Adrenal gland (tissue), 9 donors: ENCODE measurements at regions not wholly inside any gene's neighbourhood (a gene's known extent, or its start where the extent isn't known, plus 50 kb on each side); places are given as distances from the start of the nearest gene placed in this dataset.
"Not testable (repeated sequence)": the region's sequence is repeated elsewhere in the genome, so short reads cannot be mapped to it uniquely, and the experiment has no call there.

Source experiments
- DNase-seq, 7 donors: peaks; one replicate each; pipeline ENCODE4 v3.0.0-alpha.2; 2019 to 2020
- H3K27ac ChIP-seq, 5 donors: fragments of 200-600 bp; sonication (generic) in 4 of 5; 1 replicate in 3 of 5; 2 replicates in 2 of 5; pipeline versions ENCODE4 v1.5.1 to v1.8.0; 2016 to 2020; ENCODE audit warnings: mild to moderate bottlenecking in 1 of 5
- H3K27me3 ChIP-seq: fragments of 200-600 bp; 2 replicates; pipeline ENCODE4 v1.8.0; 2021
- H3K36me3 ChIP-seq, 2 donors: fragments of 200-600 bp; replicated peaks in 1 of 2; 1 replicate in 1 of 2; 2 replicates in 1 of 2; pipeline versions ENCODE4 v1.5.1 to v1.8.0; 2018 to 2022
- H3K4me1 ChIP-seq, 2 donors: fragments of 200-600 bp; replicated peaks in 1 of 2; 1 replicate in 1 of 2; 2 replicates in 1 of 2; pipeline versions ENCODE4 v1.5.1 to v1.8.0; 2018 to 2021
- H3K4me3 ChIP-seq, 4 donors: fragments of 200-600 bp; sonication (generic) in 3 of 4; one replicate each; pipeline ENCODE4 v1.5.1; 2016 to 2018
- H3K9me3 ChIP-seq, 3 donors: fragments of 200-600 bp; sonication (generic) in 1 of 3; replicated peaks in 1 of 3; 1 replicate in 2 of 3; 2 replicates in 1 of 3; pipeline versions ENCODE4 v1.5.1 to v1.8.0; 2016 to 2021
- CTCF ChIP-seq, 6 experiments: fragments of 450-650 bp in 4 of 6; fragments of 200-600 bp in 2 of 6; sonication (generic) in 1 of 6; IDR thresholded peaks; 1 replicate in 5 of 6; 2 replicates in 1 of 6; pipeline versions ENCODE4 v1.5.1 to v1.8.0; 2016 to 2021; ENCODE audit warnings: antibody characterized with exemption in 6 of 6, mild to moderate bottlenecking in 2 of 6, moderate library complexity in 1 of 6
- POLR2A ChIP-seq, 2 donors: fragments of 450-650 bp; IDR thresholded peaks; one replicate each; pipeline ENCODE4 v1.6.1; 2017; ENCODE audit warnings: antibody characterized with exemption in 2 of 2, mild to moderate bottlenecking in 2 of 2, moderate library complexity in 1 of 2
- WGBS, 4 donors: extraction: QIAGEN DNeasy Blood & Tissue Kit in 2 of 4; methylation state at CpG; one replicate each; pipeline versions ENCODE4 v1.1.5 to v1.1.7; 2013 to 2017; 5-methylcytosine and 5-hydroxymethylcytosine counted together
- intact Hi-C, 2 donors: fragments of 100-400 bp; cut with DNase I; formaldehyde crosslinking; loops; one replicate each; pipeline versions ENCODE4 v1.14.1 to v1.15.0; 2022 to 2023
- donor health status: healthy with polysubstance abuse.
- donor health status: Bipolar disorder and iron deficiency.
- donor health status: DM: yes; HTN: yes; CAD: no.
- donor health status: DM: no; HTN: no; CAD: no.
- donor health status: DM: no; HTN: no; CAD: no.

GRCh38 chr2:67329951-67330350, 67.2 kb upstream of the ETAA1 start:
- Histone ChIP-seq H3K4me3 (no peak overlapping the region), H3K27me3 (no peaks in the 10 kb centered on the region), H3K27ac (no peak overlapping the region), H3K4me1 (no peaks in the 10 kb centered on the region), H3K36me3 (no peaks in the 10 kb centered on the region), H3K9me3 (no peaks in the 10 kb centered on the region)
- no peak for DNase-seq
- TF ChIP-seq CTCF (IDR thresholded peaks at IDR 0.05) (no peak), POLR2A (IDR thresholded peaks at IDR 0.05) (no peak)
- intact Hi-C loops, result loop anchor here in 1 of 2 donors (10.0 kb wide), 1 partner anchor 515 kb away; no protein-coding TSS in a partner anchor

GRCh38 chr2:67331419-67332086, 65.6 kb upstream of the ETAA1 start:
- intact Hi-C loops, H3K36me3 ChIP-seq, H3K27ac ChIP-seq, H3K4me3 ChIP-seq, H3K4me1 ChIP-seq, H3K9me3 ChIP-seq, DNase-seq, H3K27me3 ChIP-seq: not testable (repeated sequence)
- WGBS, 4 donors, result 89 to 96% (median 93%) methylated on average over 9 of the region's 9 CpGs

- H3K4me1 ChIP-seq, result no peaks in the 10 kb centered on the region
- DNase-seq, result no peak
- H3K9me3 ChIP-seq, result no peaks in the 10 kb centered on the region
- H3K4me3 ChIP-seq, result no peak overlapping the region
- no peaks in the 10 kb centered on the region for H3K27me3 ChIP-seq
- no peaks in the 10 kb centered on the region for H3K36me3 ChIP-seq
- TF ChIP-seq POLR2A (IDR thresholded peaks at IDR 0.05) (no peak), CTCF (IDR thresholded peaks at IDR 0.05) (no peak)
- intact Hi-C loops, result no loop called here
- no peak overlapping the region for H3K27ac ChIP-seq
- 89 to 92% (median 90%) methylated on average over 2 of the region's 2 CpGs for WGBS, 4 donors
Measured at GRCh38 chr2:67337903-67338302, 59.2 kb upstream of the ETAA1 start.

GRCh38 chr2:67338601-67339233, 58.4 kb upstream of the ETAA1 start:
- no peaks in the 10 kb centered on the region for H3K27me3 ChIP-seq
- H3K4me1 ChIP-seq, result no peaks in the 10 kb centered on the region
- H3K36me3 ChIP-seq, result no peaks in the 10 kb centered on the region
- no peak for TF ChIP-seq POLR2A (IDR thresholded peaks at IDR 0.05)
- TF ChIP-seq CTCF (IDR thresholded peaks at IDR 0.05), result no peak
- no peaks in the 10 kb centered on the region for H3K9me3 ChIP-seq
- H3K4me3 ChIP-seq, result no peak overlapping the region
- 90 to 97% (median 94%) methylated on average over 3 of the region's 3 CpGs for WGBS, 4 donors
- intact Hi-C loops, result no loop called here
- no peak overlapping the region for H3K27ac ChIP-seq
- DNase-seq, result no peak
